GF-D8 (cell line): ENCODE measurements at regions not wholly inside any gene's neighbourhood (a gene's known extent, or its start where the extent isn't known, plus 50 kb on each side); places are given as distances from the start of the nearest gene placed in this dataset.
"Not testable (repeated sequence)": the region's sequence is repeated elsewhere in the genome, so short reads cannot be mapped to it uniquely, and the experiment has no call there.

Experiments
- DNase-seq: peaks from one replicate; lab custom pipeline; 2025; lab: John Stamatoyannopoulos, UW

DNA sequence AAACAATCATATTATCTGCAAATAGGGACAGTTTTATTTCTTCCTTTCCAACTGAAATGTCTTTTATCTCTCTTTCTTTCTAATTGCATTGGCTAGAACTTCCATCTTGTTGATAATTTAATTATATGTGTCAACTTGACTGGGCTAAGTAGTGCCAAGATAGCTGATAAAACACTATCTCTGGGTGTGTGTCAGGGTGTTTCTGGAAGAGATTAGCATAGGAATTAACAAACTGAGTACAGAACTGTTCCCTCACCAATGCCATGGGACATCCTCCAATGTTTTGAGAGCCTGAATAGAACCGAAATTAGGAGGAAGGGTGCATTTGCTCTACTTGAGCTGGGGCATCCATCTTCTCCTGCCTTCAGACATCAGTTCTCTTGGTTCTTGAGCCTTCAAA, 1027.2 kb downstream of the FAT4 start:
- no peak for DNase-seq

DNA sequence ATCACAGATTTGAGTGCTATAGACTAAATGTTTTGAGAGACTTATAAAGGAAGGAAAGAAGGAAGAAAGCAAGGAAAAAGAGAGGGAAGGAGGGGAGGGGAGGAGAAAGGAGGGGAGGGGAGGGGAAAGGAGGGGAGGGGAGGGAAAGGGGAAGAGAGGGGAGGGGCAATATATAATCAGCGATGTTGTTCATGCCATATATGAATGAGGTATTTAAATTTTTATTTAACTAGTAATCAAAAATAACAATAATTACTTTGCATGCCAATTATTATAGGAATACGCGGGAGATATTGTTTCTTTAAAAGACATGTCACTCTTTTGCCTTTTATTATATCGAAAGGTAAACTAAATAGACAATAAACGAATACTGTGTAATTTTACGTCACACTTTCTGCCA, 1029.7 kb downstream of the FAT4 start:
- DNase-seq: no peak

DNA sequence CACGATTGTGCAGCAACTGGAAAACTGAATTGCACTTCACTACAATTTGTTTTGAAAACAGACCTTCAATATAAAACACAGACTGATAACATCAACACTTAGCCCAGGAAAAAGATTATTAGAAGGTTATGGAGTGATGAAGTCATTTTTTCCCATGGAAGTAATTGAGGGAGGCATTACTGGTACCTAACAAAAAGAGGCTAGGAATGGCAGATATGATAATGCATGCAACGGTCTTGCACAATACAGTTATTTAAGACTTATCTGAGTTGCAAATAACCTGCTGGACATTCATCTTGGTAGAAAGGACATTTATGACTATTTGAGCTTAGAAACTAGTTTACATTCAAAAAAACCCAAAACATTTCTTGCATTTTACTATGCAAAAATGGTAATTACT, 1031.9 kb downstream of the FAT4 start:
- DNase-seq: no peak

- no peak for DNase-seq
These were observed 1040.0 kb downstream of the FAT4 start for GRCh38 chr4:126354784-126355183.

GRCh38 chr4:126358041-126358440, 1043.3 kb downstream of the FAT4 start:
- DNase-seq: no peak

DNA sequence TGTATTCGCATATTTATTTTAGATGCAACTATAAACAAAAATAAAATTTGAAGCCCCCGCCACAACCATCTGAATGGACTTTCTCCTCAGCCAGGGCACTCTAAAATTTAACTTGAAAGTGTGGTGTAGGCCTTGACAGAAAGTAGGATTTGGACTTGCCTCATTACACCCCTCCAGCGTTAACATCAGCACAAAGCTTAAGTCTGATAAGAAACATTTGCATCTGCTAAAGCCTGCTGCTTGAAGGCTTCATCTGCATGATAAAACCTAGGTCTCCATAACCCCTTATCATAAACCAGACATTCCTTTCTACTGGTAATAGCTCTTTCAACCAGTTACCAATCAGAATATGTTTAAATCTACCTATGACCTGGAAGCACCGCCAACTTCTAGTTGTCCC, 1046.5 kb downstream of the FAT4 start:
- DNase-seq: no peak

GRCh38 chr4:126364311-126364911, 1049.7 kb downstream of the FAT4 start:
- DNase-seq: no peak

DNA sequence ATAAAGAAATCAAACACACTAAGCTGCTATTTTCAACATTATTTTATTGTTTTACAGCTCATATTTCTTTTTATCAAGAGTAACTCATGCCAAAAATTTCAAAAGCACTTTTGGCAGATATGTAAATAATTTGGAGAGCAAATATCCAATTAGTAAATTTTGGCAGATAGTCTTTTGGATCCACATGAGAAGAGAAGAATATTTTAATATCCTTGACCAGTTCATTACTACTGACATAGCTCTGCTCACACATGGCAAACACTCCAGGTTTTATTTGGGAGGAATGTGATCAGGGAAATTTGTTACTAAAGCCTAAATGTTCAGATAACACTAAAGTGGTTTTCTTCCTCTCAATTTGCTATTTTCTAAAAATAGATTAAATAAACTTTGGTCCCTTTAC, 1054.3 kb downstream of the FAT4 start:
- DNase-seq: no peak

GRCh38 chr4:126372634-126373033, 1057.9 kb downstream of the FAT4 start:
- DNase-seq: no peak

GRCh38 chr4:126375462-126376054, 1060.8 kb downstream of the FAT4 start:
- no peak for DNase-seq

DNA sequence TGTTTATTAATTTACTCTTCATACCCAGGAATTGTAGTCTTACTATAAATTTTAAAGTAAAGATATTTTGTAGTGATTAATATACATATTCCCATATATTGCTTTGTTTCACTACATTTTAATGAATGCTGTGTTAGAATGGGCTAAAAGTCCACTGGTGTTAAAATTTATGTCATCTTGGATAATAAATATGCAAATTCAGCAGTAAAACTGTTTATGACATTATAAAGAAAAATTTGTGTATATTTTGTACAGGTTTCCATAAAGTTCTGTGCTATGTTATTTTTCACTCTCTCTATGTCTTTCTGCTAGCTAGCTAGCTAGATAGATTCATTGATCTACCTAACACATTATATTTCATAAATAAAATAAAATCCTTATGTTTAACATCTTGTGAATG, 1071.2 kb downstream of the FAT4 start:
- no peak for DNase-seq

DNA sequence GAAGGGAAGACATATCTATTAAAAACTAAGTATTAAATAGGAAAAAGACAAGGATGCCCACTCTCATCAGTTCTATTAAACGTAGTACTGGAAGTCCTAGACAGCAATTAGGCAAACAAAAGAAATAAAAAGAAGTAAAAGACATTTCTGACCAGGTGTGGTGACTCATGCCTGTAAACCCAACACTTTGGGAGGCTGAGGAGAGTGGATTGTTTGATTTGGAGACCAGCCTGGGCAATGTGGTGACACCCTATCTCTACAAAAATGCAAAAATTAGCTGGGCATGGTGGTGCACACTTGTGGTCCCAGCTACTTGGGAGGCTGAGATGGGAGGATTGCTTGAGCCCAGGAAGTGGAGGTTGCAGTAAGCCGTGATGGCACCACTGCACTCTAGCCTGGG, 1071.8 kb downstream of the FAT4 start:
- DNase-seq: no peak

GRCh38 chr4:126395664-126396063, 1080.9 kb downstream of the FAT4 start:
- DNase-seq: no peak

DNA sequence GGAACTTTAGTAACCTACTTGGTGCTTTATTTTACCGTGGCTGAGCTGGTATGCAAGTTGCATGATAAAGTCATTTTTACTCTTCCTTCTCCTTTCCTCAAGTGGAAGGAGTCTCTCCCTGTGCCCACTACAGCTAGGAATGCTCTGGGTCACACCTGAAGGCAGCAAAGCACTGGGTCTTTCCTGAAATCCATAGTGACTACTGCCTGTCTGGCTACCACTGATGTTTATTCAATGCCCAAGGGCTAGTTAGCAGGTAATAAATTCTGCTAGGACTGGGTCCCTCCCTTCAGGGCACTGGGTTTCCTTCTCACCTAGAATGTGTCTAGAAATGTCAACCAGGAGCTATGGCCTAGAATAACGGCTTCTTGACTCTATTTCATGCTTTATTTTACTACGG, 1081.4 kb downstream of the FAT4 start:
- no peak for DNase-seq

- no peak for DNase-seq
These were observed 1081.9 kb downstream of the FAT4 start for GRCh38 chr4:126396703-126397102.

DNA sequence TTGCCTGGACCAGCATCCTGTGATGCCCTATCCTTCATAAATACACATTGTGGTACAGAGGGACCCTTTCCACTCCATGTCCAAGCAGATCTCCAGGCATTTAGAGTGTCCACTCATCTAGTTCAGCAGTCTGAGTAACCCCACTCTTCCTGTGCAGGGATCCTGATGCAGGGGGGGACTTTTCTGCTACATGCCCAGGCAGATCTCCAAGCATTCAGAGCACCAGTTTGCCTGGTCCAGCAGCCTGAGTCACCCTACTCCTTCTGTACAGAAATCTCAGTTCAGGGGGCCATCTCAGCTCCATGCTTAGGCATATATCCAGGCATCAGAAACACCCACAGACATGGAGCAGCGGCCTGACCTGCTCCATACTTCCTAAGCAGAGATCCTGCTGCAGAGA, 1089.8 kb downstream of the FAT4 start:
- no peak for DNase-seq

DNA sequence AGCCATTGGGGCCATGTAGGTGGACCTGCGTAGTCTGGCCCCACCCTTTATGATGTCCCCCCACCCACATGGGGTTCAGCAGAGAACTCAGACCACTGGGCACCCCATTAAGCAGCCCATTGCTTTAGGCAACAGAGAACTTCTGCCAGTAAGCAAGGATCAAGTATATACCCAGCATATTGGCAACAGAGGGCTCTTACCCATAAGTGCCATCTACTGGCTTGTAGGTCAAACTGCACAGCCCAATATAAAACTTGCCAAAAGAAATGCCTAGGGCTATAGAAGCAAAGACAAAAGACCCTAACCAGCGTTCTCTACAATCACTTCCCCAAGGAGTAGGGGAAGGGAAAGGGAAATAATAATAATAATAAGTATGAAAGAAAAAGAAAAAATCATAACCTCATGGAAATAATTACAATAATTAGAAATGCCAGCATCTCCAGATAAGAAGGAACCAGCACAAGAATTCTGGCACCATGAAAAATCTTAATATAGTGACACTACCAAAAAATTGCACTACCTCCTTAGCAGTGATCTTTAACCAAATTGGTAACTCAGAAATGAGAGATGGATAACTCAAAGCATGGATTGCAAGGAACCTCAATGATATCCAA, 1090.7 kb downstream of the FAT4 start:
- no peak for DNase-seq

DNA sequence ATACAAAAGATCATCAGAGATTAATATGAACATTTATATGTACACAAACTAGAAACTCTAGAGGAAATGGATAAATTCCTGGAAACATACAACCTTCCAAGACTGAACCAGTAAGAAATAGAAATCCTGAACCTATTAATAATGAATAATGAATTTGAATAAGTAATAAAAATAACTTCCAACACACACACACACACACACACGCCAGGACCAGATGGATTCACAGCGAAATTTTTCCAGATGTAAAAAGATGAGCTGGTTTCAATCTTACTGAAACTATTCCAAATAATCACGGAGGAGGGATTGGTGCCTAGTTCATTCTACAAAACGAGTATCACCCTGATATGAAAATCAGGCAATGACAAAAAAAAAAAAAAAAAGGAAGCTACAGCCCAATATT, 1095.0 kb downstream of the FAT4 start:
- no peak for DNase-seq

DNA sequence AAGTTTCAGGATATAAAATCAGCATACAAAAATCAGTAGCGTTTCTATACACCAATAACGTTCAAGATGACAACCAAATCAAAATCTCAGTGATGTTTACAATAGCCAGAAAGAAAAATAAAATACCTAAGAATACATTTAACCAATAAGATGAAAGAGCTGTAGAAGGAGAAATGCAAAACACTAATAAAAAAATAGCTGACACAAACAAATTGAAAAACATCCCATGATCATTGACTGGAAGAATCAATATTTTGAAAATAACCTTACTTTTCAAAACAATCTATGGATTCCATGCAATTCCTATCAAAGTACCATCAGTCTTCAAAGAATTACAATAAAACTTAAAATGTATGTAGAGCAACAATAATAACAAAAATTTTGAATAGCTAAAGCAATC, 1096.3 kb downstream of the FAT4 start:
- DNase-seq: no peak

- not testable (repeated sequence) for DNase-seq
These were observed 1097.6 kb downstream of the FAT4 start for GRCh38 chr4:126412310-126412709.

DNA sequence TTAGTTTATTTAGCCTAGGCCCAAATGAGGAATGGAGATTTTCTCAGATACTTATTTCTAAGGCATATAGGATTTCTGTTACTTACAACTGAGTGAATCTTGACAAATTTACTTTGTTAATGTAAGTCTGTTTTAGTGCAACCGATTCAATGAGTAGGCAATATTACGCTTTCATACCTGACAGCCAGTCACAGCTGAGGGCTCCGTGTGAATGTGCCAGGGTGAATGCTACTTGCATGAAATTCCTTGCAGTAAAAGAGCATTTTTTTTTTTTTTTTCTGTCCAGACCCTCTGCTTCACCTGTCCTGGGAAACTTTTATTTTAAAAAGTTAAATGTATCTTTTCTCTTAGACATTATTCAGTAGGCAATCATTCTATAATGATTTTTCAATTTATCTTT, 1100.0 kb downstream of the FAT4 start:
- no peak for DNase-seq

DNA sequence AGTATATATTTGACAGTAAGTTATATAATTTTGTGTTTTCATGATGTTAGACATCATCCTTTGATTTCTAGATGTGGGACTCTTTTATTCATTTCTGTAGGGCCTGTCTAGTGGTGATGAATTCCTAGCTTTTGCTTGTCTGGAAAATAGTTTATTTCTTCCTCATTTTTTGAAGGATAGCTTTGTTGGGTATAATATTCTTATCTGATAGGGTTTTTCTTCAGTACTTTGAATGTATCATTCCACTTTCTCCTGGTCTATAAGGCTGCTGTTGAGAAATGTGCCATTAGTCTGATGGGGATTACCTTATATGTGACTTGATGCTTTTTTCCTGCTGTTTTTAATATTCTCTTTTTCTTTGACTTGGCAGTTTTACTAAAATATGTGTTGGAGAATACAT, 1104.5 kb downstream of the FAT4 start:
- DNase-seq: no peak

DNA sequence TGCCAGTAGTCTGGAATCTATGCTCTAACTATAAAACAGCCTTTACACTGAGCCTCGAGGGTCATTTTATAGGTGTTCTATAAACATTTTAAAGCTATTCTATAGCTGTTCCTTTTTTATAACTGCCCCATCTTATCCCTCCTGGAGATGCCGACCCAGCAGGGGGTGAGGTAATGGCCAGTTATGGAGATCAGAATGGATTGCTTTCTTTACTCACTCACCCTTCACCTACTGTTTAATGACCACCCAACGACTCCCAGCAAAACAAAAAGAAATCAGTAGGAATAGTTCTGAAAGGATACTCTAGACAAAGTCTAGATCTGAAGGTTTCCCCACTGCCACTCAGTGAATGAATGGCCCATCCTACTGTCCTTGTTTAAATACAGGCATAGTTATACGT, 1113.1 kb downstream of the FAT4 start:
- DNase-seq: no peak

DNA sequence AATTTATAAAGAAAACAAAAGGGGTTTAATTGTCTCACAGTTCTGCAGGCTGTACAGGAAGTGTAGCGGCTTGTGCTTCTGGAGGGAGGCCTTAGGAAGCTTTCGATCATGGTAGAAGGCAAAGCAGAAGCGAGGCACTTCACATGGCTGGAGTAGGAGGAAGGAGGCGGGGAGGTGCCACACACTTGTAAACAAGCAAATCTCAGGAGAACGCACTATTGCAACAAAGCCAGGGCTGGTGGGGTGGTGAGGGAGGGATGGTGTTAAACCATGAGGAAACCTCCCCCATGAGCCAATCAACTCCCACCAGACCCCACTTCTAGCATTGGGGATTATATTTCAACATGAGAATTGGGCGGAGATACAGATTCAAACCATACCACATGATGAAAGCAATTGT, 1116.3 kb downstream of the FAT4 start:
- no peak for DNase-seq
